ENCODE measurements at regions not wholly inside any gene's neighbourhood (a gene's known extent, or its start where the extent isn't known, plus 50 kb on each side); places are given as distances from the start of the nearest gene placed in this dataset.
"Not testable (repeated sequence)": the region's sequence is repeated elsewhere in the genome, so short reads cannot be mapped to it uniquely, and the experiment has no call there.

DNA sequence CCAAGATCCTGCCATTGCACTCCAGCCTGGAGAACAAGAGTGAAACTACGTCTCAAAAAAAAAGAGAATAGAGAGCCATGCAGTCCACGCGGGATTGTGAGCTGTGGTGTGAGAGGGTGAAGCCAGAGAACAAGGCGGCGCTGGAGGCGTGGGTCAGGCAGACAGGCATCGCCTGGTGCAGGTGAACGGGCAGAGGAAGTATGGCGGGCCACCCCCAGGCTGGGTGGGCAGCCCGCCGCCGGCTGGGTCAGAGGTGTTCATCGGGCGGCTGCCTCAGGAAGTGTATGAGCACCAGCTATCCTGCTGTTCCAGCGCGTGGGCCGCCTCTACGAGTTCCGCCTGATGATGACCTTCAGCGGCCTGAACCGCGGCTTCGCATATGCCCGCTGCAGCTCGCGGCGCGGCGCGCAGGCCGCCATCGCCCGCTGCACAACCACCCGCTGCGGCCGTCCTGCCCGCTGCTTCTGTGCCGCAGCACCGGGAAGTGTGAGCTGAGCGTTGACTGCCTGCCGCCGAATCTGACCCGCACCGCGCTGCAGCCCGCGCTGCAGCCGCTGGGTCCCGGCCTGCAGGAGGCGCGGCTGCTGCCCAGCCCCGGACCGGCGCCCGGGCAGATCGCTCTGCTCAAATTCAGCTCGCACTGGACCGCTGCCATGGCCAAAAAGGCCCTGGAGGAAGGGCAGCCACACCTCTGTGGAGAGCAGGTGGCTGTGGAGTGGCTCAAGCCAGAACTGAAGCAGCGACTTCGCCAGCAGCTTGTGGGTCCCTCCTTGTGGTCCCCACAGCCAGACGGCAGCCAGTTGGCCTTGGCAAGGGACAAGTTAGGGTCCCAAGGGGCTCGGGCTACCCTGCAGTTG lies 95.5 kb upstream of the PLEKHM1 start:
- DNase-seq (ENCODE audit: low read depth, low spot score) = not testable (repeated sequence)

DNA sequence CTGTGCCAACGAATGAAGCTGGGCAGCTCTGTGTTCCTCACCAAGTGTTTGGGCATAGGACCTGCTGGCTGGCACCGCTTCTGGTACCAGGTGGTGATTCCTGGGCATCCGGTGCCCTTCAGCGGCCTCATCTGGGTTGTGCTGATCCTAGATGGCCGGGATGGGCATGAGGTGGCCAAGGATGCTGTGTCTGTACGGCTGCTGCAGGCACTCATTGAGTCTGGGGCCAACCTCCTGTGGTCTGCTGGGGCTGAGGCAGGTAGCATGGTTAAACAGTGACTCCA lies 96.1 kb upstream of the PLEKHM1 start:
- DNase-seq (ENCODE audit: low read depth, low spot score) = not testable (repeated sequence)

DNA sequence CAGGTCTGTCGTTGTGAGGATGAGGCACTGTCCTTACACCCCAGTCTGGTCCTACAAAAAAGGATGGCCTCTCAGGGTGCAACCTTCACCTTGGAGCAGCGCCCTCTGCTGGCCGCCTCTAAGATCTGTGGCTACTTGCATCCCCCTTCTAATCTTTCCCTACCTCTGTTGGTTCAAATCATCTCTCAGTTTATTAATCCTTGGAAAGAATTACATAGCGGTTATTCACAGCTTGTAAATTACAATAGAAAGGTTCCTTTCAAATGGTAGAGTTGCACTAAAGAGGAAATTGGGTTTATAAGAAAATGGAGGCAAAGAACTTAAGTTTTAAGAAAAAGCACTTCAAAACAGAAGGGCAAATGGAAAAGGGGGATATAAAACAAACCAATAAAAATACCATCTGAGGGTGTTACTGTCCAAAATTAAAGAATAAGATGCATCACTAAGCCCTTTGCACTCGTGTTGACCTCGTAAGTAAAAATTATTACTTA lies 102.0 kb upstream of the PLEKHM1 start:
- not testable (repeated sequence) for DNase-seq (ENCODE audit: low read depth, low spot score)

DNA sequence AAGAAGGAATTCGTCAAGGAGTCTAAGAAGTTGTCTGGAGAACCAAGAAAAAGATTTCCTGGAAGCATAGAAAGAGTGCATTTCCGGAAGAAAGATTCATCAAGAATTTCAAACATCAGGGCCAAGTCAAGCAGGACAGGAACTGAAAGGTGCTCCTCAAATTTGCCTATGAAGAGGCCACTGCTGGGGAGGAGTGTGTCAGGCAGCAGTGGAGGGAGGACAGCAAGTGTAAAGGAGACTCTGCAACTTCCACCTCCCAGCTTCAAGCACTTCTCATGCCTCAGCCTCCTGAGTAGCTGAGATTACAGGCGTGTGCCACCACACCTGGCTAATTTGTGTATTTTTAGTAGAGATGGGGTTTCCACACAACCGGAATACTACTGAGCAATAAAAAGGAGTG lies 105.8 kb upstream of the PLEKHM1 start:
- DNase-seq (ENCODE audit: low read depth, low spot score) = not testable (repeated sequence)

DNA sequence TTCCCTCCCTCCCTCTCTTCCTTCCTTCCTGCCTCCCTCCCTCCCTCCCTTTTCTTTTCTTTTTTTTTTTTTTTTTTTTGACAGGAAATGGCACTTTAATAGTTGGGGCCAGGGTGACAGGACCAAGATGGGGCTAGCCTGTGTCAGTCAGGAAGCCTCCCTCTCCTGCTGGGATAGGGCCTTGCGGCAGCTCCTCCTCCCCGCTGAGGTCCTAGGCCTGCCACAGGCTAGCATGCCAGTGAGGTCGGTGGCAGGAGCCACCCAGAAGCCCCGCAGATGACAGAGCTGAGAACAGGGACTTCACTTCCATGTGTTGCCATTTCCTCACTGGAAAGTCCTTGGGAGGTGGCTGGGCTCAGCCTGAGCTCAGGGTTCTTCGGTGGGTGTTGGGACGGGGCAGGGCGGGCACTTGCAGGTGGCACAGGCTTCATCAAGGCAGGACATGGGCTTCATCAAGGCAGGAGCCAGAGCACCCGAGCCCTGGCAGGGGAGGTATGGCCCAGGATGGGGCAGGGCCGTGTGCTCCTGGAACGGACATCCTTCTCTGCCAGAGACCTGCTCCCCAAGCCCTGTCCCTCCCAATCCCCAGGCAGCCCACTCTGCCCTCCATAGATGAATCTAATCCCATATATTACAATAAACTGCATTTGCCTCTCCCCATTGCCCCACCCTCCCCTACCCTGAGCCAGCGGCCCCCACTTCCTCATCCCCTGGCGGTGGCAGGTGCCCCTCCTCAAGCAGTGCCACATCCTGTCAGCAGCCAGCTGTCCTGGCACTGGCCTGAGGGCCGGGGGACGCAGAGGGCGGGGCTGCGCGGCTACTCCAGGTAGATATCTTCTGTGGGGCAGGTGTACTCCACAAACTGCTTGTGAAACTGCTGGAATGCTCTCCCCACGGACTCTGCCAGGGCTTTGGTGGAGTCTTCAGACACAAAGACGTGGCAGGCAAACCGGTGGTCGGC lies 109.8 kb upstream of the PLEKHM1 start:
- not testable (repeated sequence) for DNase-seq (ENCODE audit: low read depth, low spot score)

DNA sequence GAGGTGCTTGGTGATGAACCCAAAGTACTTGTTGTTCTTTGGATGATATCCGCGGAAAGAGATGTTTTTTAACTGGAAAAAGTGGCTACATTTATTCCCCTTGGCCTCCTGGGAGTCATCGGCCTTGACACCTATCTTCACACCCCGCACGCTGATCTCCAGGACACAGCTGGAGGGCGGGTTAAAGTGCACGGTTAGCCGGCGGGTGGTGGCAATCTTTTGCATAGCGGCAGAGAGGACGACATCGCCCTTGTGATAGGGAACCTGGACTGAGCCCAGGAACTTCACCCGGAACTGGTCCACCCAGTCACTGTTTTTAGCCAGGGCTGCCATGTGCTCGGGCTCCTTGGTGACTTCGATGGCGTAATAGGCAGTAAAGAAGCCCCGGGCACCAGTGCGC lies 110.5 kb upstream of the PLEKHM1 start:
- DNase-seq (ENCODE audit: low read depth, low spot score) = not testable (repeated sequence)

DNA sequence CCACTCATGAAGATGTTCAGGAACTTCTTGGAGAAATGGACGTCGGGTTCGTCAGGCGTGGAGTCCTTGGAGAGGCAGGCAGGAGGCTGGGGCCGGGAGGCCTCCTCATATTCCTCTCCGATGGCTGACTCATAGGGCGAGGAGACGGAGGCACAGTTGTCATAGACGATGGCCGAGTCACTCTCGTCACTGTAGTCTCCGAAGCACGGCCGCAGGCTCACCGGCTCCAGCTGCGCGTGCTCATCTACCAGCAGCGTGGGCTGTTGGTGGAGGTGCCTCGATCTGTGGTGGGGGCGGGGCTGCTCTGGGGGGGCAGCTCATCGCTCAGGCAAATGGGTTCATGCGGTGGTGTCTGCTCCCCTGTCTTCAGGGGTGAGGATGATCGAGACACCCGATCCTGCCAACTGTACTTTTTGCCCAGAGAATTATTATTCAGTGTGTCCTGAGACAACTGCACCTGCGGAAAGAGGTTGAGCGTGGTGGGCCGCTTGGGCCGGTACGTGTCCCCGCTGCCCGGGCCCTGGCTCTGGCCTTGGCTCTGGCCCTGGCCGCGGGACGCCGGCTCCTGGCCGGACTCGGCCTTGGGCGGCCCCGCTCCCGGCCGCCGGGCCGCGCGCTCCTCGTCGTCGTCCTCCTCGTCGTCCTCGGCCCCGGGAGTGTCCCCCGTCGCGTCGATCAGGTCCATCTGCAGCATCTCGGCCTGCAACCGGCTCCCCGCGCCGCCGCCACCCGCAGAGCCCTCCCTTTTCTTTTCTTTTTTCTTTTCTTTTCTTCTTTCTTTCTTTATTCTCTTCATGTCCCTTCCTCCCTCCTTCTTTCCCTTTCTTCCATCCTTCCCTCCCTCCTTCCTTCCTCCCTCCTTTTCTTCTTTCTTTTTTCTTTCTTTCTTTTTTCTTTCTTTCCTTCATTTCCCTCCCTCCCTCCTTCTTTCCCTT lies 111.4 kb upstream of the PLEKHM1 start:
- not testable (repeated sequence) for DNase-seq (ENCODE audit: low read depth, low spot score)

DNA sequence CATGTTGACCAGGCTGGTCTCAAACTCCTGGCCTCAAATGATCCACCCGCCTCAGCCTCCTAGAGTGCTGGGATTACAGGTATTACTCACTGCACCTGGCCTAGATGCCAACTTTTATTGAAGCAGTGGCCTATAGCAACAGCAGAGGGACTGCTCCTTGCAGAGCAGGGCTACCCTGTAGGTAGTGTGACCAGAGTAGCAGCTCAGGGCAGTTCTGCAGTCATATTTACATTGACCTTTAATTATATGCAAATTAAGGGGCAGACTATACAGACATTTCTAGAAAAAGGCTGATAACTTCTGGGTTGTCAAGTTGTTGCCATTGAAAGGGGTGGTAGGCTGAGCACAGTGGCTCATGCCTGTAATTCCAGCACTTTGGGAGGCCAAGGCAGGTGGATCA lies 115.2 kb upstream of the PLEKHM1 start:
- not testable (repeated sequence) for DNase-seq (ENCODE audit: low read depth, low spot score)

DNA sequence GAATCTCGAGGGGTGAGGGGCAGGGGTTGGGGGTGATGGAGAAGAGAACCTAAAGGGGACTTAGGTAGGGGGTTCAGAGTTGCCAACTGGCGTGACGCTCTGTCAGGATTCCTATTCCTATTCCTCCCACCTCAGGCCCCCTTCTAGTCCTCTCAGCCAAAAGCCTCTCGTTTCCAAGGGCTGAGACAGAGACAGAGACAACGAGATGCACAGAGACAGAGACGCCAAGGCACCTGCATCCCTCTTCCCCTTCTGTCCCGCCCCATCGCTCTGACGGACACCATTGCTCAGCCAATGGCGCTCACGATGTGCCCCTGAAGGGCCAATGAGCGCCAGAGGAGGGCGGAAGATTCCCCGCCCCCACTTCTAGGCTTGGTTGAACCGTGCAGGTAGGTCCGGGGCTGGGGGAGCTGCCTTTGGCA lies 129.5 kb upstream of the PLEKHM1 start:
- DNase-seq (ENCODE audit: low read depth, low spot score) = not testable (repeated sequence)

DNA sequence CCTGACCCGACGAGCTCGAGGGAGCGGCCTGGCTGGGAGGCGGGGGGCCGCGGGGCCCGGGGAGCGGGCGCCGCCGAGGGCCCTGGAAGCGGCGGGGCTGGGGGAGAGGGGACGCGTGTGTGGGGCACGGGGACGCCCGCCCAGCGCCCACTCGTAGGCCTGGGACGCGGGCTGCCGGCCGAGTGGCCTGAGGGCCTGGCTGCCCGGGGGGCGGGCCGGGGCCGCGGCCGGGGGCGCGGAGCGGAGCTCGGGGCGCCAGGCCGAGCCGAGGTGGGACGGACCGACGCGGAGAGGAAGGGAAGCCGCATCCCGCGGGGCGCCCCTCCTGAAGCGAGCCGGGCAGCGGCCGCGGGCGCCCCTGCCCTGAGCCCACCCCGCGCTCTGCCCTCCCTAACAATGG lies 129.9 kb upstream of the PLEKHM1 start:
- DNase-seq (ENCODE audit: low read depth, low spot score) = not testable (repeated sequence)

DNA sequence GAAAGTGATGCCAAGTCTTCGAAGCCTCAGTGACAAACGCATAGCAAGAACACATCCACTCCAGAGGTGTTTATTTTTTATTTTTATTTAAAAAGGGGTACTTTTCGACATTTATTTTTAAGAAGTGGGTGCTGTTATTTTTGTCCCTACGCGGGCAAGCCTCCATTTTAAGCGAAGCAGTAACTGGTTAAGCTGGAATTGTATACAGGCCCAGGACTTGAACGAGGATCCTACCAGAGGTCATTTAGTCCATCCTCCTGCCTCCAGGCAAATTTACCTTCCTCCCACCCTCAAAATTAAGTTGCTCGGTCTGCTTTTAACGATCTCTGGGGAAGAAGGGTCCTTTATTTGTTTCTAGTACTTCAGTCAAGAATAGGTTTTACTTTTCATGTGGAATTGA lies 130.6 kb upstream of the PLEKHM1 start:
- DNase-seq (ENCODE audit: low read depth, low spot score) = not testable (repeated sequence)

DNA sequence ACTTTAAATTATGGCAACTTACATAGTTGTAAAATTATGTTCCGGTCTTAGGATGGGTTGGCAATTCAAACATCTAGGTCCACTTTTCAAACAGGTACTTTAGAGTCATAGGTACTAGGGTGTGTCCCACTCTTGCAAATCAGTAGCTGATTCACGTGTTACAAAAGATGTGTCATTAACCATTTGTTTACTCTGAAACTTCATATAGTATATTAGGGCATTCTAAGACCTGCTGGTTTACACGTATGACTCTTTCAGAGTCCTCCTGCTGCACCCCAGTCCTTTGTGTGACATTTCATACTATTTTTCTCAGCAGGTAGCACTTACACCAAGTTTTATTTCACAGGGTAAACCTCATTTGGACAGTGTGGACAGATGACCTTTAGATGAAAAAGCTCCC lies 131.8 kb upstream of the PLEKHM1 start:
- DNase-seq (ENCODE audit: low read depth, low spot score) = not testable (repeated sequence)

DNA sequence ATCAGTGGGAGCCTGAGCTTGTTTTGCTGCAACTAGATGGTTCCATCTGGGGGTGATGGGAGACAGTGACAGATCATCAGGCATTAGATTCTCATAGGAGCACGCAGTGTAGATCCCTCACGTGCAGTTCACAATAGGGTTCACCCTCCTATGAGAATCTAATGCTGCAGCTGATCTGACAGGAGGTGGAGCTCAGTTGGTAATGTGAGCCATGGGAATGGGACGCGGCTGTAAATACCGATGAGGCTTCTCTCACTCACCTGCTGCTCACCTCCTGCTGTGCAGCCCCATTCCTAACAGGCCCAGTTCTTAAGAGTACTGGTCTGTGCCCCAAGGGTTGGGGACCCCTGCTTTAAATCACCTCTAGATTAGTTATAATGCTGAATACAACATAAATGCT lies 137.5 kb upstream of the PLEKHM1 start:
- DNase-seq (ENCODE audit: low read depth, low spot score) = no peak

DNA sequence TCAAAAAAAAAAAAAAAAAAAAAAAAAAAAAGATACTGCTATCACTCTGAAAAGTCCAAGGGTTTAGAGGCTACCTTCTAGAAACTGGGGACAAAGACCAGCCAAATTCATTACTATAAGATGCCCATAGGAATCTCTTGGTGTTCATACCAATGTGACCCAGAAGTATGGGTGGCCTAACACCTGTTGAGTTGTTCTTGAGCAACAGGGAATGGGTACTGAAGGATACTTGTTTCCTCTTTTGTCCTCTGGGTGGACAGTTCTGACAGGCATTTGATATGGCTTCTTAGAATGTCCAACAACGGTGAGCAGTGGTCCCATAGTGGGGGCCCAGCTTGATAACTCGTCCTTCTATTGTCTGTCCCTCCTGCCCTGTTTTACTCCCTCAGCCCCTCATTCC lies 141.4 kb upstream of the PLEKHM1 start:
- no peak for DNase-seq (ENCODE audit: low read depth, low spot score)

DNA sequence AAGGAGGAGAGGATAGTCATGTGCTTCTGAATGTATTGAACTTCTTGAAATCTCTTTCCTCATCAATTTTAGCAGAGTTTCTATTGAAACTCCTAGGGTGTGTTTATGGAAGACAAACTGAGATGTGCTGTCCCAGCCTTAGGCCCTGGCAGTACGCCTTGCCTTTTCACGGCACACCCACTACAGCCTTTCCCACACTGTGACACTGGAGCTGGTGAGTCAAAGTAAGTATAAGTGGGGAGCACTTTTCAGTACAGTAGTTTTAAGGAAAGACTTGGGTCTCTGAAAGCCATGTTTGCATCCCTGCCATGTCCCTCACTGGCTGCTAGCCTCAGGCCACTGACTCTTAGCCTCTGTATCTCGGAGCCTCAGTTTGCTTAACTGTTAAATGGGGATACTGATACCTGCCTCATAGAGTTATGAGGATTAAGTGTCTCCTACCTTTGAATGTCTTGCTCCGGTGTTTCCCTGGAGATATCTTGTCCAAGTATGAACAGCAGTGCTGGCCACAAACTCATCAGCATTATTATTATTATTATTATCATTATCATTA lies 144.7 kb upstream of the CRHR1 start:
- no peak for DNase-seq (ENCODE audit: low read depth, low spot score)

DNA sequence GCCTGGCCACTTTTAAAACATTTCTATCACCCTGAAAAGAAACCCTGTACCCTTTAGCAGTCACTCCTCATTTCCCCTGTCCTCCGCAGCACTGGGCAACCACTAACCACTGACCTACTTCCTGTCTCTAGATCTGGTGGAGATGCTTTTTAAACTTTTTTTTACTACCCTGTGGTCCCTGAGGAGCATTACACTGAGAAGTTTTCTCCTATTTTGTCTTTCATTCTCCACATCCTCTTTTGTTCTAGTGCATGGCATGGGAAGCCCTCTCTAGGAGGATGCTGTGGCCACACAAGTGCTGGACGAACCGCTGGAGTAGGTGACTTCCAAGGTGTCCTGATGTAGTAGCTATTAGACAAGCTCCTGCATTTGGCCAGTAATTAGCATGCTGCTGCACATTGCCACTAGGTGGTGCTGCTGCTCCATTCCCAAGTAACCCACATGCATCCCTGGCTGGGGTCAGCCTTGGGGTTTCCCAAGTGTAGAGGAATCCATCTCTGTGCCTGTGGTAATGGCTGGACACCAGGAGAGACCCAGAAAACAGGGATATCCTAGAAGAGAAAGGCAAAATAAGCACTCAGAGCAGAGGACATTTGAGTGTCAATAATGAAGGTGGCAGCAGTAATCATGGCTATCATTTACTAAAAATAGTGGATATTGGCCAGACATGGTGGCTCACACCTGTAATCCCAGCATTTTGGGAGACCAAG lies 143.8 kb upstream of the CRHR1 start:
- peak; percentile 57 for DNase-seq (ENCODE audit: low read depth, low spot score)

DNA sequence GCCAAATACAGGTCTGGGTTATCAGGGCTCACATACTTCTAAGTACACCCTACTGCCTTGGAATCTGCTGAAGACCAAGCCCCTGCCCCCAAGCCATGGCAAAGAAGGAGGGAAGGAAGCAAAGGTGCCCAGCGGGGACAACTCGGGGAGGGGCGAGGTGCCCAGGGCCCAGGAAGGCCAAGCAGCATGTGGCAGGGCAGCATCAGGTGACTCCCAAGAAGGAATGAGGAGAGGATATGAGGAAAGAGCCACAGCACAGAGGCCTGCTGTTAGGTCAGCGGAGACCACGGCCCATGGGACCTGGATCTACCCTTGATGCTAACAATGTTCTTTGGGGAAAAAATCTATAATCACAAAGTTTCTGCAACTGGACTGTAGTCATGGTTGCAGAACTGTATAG lies 142.6 kb upstream of the CRHR1 start:
- no peak for DNase-seq (ENCODE audit: low read depth, low spot score)

DNA sequence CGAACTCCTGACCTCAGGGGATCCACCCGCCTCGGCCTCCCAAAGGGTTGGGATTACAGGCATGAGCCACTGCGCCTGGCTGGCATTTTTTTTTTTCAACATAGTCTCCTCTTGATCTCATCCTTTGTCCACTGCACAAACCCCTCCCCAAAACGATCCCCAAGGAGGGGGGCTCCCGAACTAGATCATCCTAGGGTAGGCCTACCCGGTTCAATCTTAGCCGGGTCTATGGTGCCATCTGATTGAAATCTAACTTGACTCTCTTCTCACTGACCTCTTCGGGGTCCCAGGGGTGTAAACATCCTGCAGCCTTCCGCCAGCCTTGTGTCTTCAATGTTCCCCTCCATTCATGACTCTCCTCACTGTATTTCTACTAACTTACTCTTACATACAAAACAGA lies 140.5 kb upstream of the CRHR1 start:
- no peak for DNase-seq (ENCODE audit: low read depth, low spot score)

DNA sequence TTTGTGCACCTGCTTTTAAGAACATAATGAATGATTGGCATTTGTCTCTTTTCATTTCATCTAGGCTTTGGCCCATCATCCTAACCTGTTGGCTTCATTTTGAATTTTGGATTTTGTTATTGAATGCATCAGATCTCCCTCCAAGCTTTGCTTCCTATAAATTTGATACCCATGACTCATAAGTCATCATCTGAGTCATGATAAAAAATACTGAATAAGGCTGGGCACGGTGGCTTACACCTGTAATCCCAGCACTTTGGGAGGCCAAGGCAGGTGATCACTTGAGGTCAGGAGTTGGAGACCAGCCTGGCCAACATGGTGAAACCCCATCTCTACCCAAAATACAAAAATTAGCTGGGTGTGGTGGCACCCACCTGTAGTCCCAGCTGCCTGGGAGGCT lies 139.5 kb upstream of the CRHR1 start:
- not testable (repeated sequence) for DNase-seq (ENCODE audit: low read depth, low spot score)

DNA sequence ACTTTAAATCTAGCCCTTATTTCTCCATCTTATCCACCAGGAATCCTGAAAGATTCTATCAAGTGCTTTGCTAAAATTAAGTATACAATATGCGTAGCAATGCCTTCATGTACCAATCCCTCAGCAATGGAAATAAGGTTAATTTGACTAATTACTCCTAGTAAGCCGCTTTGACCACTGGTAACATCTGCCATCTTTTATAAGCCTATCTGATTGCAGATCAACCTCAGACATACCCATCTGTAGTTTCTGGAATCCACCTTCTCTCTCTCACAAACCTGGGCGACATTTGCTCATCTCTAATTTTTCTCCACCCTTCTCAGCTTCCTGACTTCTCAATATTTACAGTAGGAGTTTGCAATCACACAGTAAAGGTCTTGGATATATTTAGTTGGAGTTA lies 138.8 kb upstream of the CRHR1 start:
- no peak for DNase-seq (ENCODE audit: low read depth, low spot score)

Data from smooth muscle cell of the brain vasculature (primary cell).